Gastroesophageal sphincter (tissue), 4 donors: ENCODE measurements at regions not wholly inside any gene's neighbourhood (a gene's known extent, or its start where the extent isn't known, plus 50 kb on each side); places are given as distances from the start of the nearest gene placed in this dataset.

ENCODE experiments used
- ATAC-seq: fragments of 150-250 bp; one replicate; pipeline ENCODE4 v1.9.1; 2016; ENCODE audit warnings: mild to moderate bottlenecking, moderate library complexity
- H3K27ac ChIP-seq, 4 donors: fragments of 200-600 bp; sonication (generic) in 3 of 4; 1 replicate in 3 of 4; 2 replicates in 1 of 4; pipeline ENCODE4 v1.5.1; 2016 to 2019
- H3K27me3 ChIP-seq: fragments of 200-600 bp; sonication (generic); one replicate; pipeline ENCODE4 v1.5.1; 2019
- H3K36me3 ChIP-seq, 2 donors: fragments of 200-600 bp; sonication (generic); one replicate each; pipeline ENCODE4 v1.5.1; 2019; ENCODE audit warnings: control low read depth in 1 of 2
- H3K4me1 ChIP-seq, 3 donors: fragments of 200-600 bp; sonication (generic); 1 replicate in 2 of 3; 2 replicates in 1 of 3; pipeline ENCODE4 v1.5.1; 2016 to 2019; ENCODE audit warnings: control low read depth in 2 of 3
- H3K4me3 ChIP-seq, 2 donors: fragments of 200-600 bp; sonication (generic); one replicate each; pipeline ENCODE4 v1.5.1; 2019; ENCODE audit warnings: mild to moderate bottlenecking in 1 of 2, moderate library complexity in 1 of 2
- H3K9me3 ChIP-seq, 3 donors: fragments of 200-600 bp; sonication (generic); one replicate each; pipeline ENCODE4 v1.5.1; 2017 to 2019; ENCODE audit warnings: control low read depth in 2 of 3
- CTCF ChIP-seq, 4 experiments: fragments of 200-600 bp in 2 of 4; fragments of 450-650 bp in 2 of 4; sonication (generic) in 1 of 4; IDR thresholded peaks; one replicate each; pipeline ENCODE4 v1.5.1; 2017 to 2019; ENCODE audit warnings: antibody characterized with exemption in 4 of 4, mild to moderate bottlenecking in 2 of 4, moderate library complexity in 2 of 4
- EP300 ChIP-seq: sonication (generic); formaldehyde crosslinking; IDR thresholded peaks from one replicate; pipeline ENCODE4 v1.6.1; 2017; ENCODE audit warnings: antibody characterized with exemption, mild to moderate bottlenecking
- POLR2A ChIP-seq, 2 donors: fragments of 450-650 bp; IDR thresholded peaks; one replicate each; pipeline ENCODE4 v1.6.1; 2017; ENCODE audit warnings: antibody characterized with exemption in 2 of 2, mild to moderate bottlenecking in 2 of 2, moderate library complexity in 1 of 2
- POLR2AphosphoS5 ChIP-seq: sonication (generic); formaldehyde crosslinking; IDR thresholded peaks from one replicate; pipeline ENCODE4 v1.6.1; 2017; ENCODE audit warnings: antibody characterized with exemption
- WGBS, 2 donors: methylation state at CpG; one replicate each; pipeline ENCODE4 v1.1.5; 2018; ENCODE audit warnings: low coverage in 1 of 2; 5-methylcytosine and 5-hydroxymethylcytosine counted together

DNA sequence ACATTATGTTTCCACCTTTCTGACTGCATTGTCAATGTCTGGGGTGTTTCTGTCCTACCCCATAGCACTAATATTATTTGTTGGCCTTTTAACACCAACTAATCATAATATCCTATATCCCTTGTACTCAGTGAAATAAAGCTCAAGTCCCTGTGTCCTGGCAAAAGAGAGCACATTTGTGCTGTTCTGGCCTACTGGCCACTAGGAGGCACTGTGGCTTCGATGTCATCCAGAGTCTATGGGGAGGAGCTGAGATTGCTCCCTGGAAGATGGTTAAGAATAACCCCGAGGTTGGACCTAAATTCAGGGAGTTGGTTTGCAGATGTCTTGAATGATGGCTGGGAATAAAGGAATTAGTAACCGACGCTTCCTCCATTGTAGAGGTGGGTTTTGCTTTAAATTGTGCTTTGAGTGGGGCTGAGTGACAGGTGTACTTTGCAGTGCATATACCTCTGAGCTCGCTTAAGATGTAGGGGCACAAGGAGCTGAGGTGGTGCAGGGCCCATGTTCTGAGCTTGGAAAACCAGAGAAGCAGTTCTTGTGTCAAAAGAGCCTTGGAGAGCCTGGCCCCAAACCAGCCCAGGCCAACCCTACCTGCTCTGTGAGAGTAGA, 191.2 kb upstream of the PRSS1 start:
- H3K9me3 ChIP-seq, result no peaks in the 10 kb centered on the region
- no peak for ATAC-seq
- no peak overlapping the region for H3K27ac ChIP-seq
- H3K4me3 ChIP-seq, result no peak overlapping the region
- H3K27me3 ChIP-seq, result peaks cover 22% of the 10 kb centered on the region
- no peaks in the 10 kb centered on the region for H3K4me1 ChIP-seq
- 20 to 37% methylated on average over 2 to 5 of the region's 5 CpGs for WGBS, 2 donors
- TF ChIP-seq CTCF (IDR thresholded peaks at IDR 0.05) (peak in 1 of 4 experiments; percentile 31), POLR2A (IDR thresholded peaks at IDR 0.05) (no peak)
- H3K36me3 ChIP-seq, result no peaks in the 10 kb centered on the region

DNA sequence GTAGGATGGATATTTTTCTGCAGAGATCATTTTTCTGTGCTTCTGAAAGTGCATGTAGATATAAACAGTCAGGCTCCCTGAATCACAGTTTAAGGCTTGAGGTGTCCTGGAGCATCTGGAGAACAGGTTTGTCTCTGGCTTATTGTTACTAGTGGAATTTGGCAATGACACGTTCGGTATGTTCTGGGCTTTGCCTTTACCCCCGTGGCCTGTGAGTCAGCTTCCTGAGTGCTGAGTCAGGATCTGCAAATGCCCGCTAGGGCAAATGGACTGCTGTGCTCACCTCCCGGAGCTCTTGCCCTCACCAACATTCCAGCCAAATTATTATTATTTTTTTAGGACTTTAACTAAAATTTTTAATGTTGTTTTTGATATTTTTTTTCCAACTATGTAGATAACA, 192.5 kb upstream of the PRSS1 start:
- peak; percentile 66 for ATAC-seq
- TF ChIP-seq EP300, result no peak
- TF ChIP-seq POLR2A (IDR thresholded peaks at IDR 0.05), result no peak
- TF ChIP-seq CTCF (IDR thresholded peaks at IDR 0.05), result peak in 1 of 4 experiments; percentile 10
- TF ChIP-seq POLR2AphosphoS5, result peak; percentile 20
- WGBS, 2 donors, result 8 to 23% methylated on average over 2 to 5 of the region's 5 CpGs
- Histone ChIP-seq H3K27ac (no peak overlapping the region), H3K9me3 (no peaks in the 10 kb centered on the region), H3K36me3 (no peaks in the 10 kb centered on the region), H3K27me3 (peaks cover 13% of the 10 kb centered on the region), H3K4me3 (no peak overlapping the region), H3K4me1 (no peaks in the 10 kb centered on the region)

- peaks cover 8% of the 10 kb centered on the region for H3K27me3 ChIP-seq
- no peaks in the 10 kb centered on the region for H3K36me3 ChIP-seq
- no peak for TF ChIP-seq POLR2A (IDR thresholded peaks at IDR 0.05)
- TF ChIP-seq POLR2AphosphoS5, result no peak
- no peak for TF ChIP-seq EP300
- no peak for TF ChIP-seq CTCF (IDR thresholded peaks at IDR 0.05)
- H3K27ac ChIP-seq, result no peak overlapping the region
- no peaks in the 10 kb centered on the region for H3K4me1 ChIP-seq
- no peaks in the 10 kb centered on the region for H3K9me3 ChIP-seq
- no peak for ATAC-seq
- WGBS, 2 donors, result 62 to 70% methylated on average over 8 to 9 of the region's 10 CpGs
- H3K4me3 ChIP-seq, result no peak overlapping the region
Observed at GRCh38 chr7:142554560-142555532, 194.4 kb upstream of the PRSS1 start.

DNA sequence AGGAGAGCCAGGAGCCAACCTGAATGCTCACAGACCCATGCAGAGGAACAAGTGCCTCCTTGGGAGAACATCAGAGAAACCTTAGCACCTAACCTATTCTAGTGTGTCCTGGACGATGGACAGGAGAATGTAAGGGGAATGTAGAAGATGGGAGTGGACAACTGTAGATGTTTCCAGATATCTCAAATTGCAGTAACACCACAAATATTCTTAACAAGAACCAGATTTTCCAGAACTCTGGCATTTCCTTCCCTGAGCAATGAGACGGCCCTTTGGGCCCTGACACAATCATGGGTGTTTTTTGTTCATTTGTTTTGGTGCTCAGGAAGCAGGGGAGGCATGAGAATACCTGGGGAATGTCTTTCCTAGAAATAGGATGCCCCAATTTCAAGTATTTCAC, 196.1 kb upstream of the PRSS1 start:
- H3K4me1 ChIP-seq, result no peaks in the 10 kb centered on the region
- no peaks in the 10 kb centered on the region for H3K36me3 ChIP-seq
- H3K27me3 ChIP-seq, result peaks cover 3% of the 10 kb centered on the region
- no peak for TF ChIP-seq POLR2AphosphoS5
- no peak for TF ChIP-seq EP300
- TF ChIP-seq CTCF (IDR thresholded peaks at IDR 0.05), result no peak
- no peak for TF ChIP-seq POLR2A (IDR thresholded peaks at IDR 0.05)
- no peaks in the 10 kb centered on the region for H3K9me3 ChIP-seq
- H3K27ac ChIP-seq, result no peak overlapping the region
- H3K4me3 ChIP-seq, result no peak overlapping the region
- 83 to 89% methylated on average over 1 to 2 of the region's 2 CpGs for WGBS, 2 donors
- no peak for ATAC-seq
